GM12874 (cell line): ENCODE measurements at regions not wholly inside any gene's neighbourhood (a gene's known extent, or its start where the extent isn't known, plus 50 kb on each side); places are given as distances from the start of the nearest gene placed in this dataset.

Experiments
- CTCF ChIP-seq: IDR thresholded peaks from 2 replicates; pipeline ENCODE4 v1.5.1; 2011; ENCODE audit warnings: low read depth, mild to moderate bottlenecking, control low read depth, low read length, moderate library complexity; ENCODE audit not compliant: insufficient read depth

GRCh38 chr5:164824671-164825070 lies 1319.3 kb downstream of the MAT2B start:
- TF ChIP-seq CTCF: no peak

- no peak for TF ChIP-seq CTCF
Observed at GRCh38 chr5:164832516-164832915, 1327.1 kb downstream of the MAT2B start.

- TF ChIP-seq CTCF: no peak
Observed at GRCh38 chr5:164844348-164844747, 1338.9 kb downstream of the MAT2B start.

GRCh38 chr5:164860896-164861295 lies 1355.5 kb downstream of the MAT2B start:
- no peak for TF ChIP-seq CTCF

GRCh38 chr5:164861610-164862009 lies 1356.2 kb downstream of the MAT2B start:
- TF ChIP-seq CTCF: no peak

- TF ChIP-seq CTCF: no peak
Observed at GRCh38 chr5:164868761-164869160, 1363.3 kb downstream of the MAT2B start.

GRCh38 chr5:164869325-164869724 lies 1363.9 kb downstream of the MAT2B start:
- TF ChIP-seq CTCF: no peak

GRCh38 chr5:164876793-164877192 lies 1371.4 kb downstream of the MAT2B start:
- no peak for TF ChIP-seq CTCF
